Thyroid gland (tissue), 4 donors: ENCODE measurements at regions not wholly inside any gene's neighbourhood (a gene's known extent, or its start where the extent isn't known, plus 50 kb on each side); places are given as distances from the start of the nearest gene placed in this dataset.

Experiments used
- CTCF ChIP-seq, 6 experiments: fragments of 200-600 bp in 3 of 6; fragments of 450-650 bp in 3 of 6; sonication (generic) in 3 of 6; IDR thresholded peaks; one replicate each; pipeline ENCODE4 v1.5.1; 2016 to 2019; ENCODE audit warnings: antibody characterized with exemption in 6 of 6, mild to moderate bottlenecking in 2 of 6, inconsistent platforms in 1 of 6, moderate library complexity in 1 of 6
- POLR2A ChIP-seq, 2 donors: fragments of 450-650 bp; IDR thresholded peaks; one replicate each; pipeline ENCODE4 v1.6.1; 2017; ENCODE audit warnings: antibody characterized with exemption in 2 of 2, mild to moderate bottlenecking in 2 of 2, moderate library complexity in 1 of 2

DNA sequence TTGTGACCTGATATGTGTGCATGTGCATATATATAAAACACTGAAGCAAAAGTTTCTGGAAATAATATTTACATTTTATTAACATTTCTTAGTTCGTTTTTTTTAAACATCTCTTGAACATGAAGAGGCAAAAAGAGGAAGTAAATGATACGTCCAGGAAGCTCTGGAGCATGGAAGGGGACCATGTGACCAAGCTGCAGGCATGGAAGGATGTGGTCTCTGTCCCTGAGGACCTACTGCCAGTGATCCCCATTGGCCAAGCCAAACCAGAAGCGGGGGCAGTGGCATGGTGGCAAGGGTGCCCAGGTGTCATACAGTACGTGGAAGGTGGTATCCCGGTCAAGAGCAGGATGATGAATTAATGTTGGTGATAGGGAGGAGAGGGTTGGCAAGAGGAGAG, 268.3 kb upstream of the PROX1 start:
- TF ChIP-seq CTCF (IDR thresholded peaks at IDR 0.05) (no peak), POLR2A (IDR thresholded peaks at IDR 0.05) (no peak)
